ENCODE measurements at regions not wholly inside any gene's neighbourhood (a gene's known extent, or its start where the extent isn't known, plus 50 kb on each side); places are given as distances from the start of the nearest gene placed in this dataset.

DNA sequence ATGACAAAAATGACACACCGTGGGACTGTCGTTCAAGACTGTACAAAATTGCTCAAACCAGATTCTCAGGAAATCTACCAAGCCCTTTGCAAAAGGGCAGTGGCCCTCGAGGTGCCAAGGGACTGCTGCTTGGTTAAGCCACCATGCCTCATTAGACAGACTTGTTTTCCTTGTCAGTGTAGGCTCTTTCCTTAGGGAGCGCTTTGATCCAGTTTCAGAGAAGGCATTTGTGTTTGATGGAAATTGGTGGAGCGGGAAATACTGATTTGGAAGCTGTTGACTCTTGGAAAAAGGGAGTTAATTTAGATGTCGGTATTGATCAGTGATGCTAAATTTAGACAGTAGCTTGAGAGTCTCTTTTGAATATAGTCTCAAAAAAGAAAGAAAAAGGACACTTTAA is 304.3 kb upstream of the UMPS start:
- no peak overlapping the region for H3K4me2 ChIP-seq (ENCODE audit: low read depth, low read length)
- DNase-seq (ENCODE audit: low spot score), result no peak
- H3K79me2 ChIP-seq (ENCODE audit: insufficient read depth, low read length), result no peaks in the 10 kb centered on the region
- no peaks in the 10 kb centered on the region for H4K20me1 ChIP-seq (ENCODE audit: insufficient read depth, low read length)
- in situ Hi-C loops (cut with HindIII; ENCODE audit: extremely low pct_ligation_motif_present, low pct_unique_long_range_greater_than_20kb), result no loop called here
- peaks cover 0 to 4% of the 10 kb centered on the region in 2 experiments; a peak in 2 of 5 replicates for H3K27me3 ChIP-seq (ENCODE audit: control insufficient read depth in 1 of 2, insufficient read depth in 2 of 2, low read length in 2 of 2)
- no peaks in the 10 kb centered on the region for H3K9me3 ChIP-seq (ENCODE audit: low read length)
- ATAC-seq, result no peak
- ChIA-PET CTCF (ENCODE audit: low intra/inter-chr PET ratio, low total read pairs) (no interaction called here), POLR2A (no interaction called here)
- no peak overlapping the region for H3K4me3 ChIP-seq (replicated peaks in 1 of 3; ENCODE audit: insufficient read depth in 1 of 3, low read depth in 2 of 3, low read length in 3 of 3)
- BruUV-seq (replicated peaks), result no TSS peak
- no peak overlapping the region for H3K9ac ChIP-seq (ENCODE audit: insufficient read depth, low read depth, low read length)
- no peak overlapping the region for H3K27ac ChIP-seq (ENCODE audit: extremely low read length, insufficient read depth, low read length)
- H3K4me1 ChIP-seq (ENCODE audit: insufficient read depth, low read length), result no peaks in the 10 kb centered on the region
- WGBS (ENCODE audit: low lambda C conversion rate), result 7% methylated on average over 6 of the region's 6 CpGs
- TF ChIP-seq TCF7 (IDR thresholded peaks at IDR 0.05; ENCODE audit: low read depth) (no peak), ZBTB20 (CRISPR knock-in tag; IDR thresholded peaks at IDR 0.05; ENCODE audit: borderline replicate concordance, low read depth) (no peak), SNAI1 (CRISPR knock-in tag; IDR thresholded peaks at IDR 0.05; ENCODE audit: borderline replicate concordance) (no peak), MAFK (conservative IDR thresholded peaks at IDR 0.05 in 1 of 2, IDR thresholded peaks at IDR 0.05 in 1 of 2; ENCODE audit: low read length in 2 of 2) (no peak), SSRP1 (CRISPR knock-in tag; IDR thresholded peaks at IDR 0.05) (no peak), NFYB (CRISPR knock-in tag; IDR thresholded peaks at IDR 0.05) (no peak), ZNF451 (CRISPR knock-in tag; IDR thresholded peaks at IDR 0.05) (no peak), SP1 (IDR thresholded peaks at IDR 0.05) (no peak), SP1 (CRISPR knock-in tag; IDR thresholded peaks at IDR 0.05) (no peak), CBX5 (CRISPR knock-in tag; IDR thresholded peaks at IDR 0.05; ENCODE audit: borderline replicate concordance) (no peak), RNF219 (CRISPR knock-in tag; IDR thresholded peaks at IDR 0.05) (no peak), ZBTB39 (CRISPR knock-in tag; IDR thresholded peaks at IDR 0.05) (no peak), NCOA5 (CRISPR knock-in tag; IDR thresholded peaks at IDR 0.05) (no peak), PAX8 (CRISPR knock-in tag; IDR thresholded peaks at IDR 0.05; ENCODE audit: borderline replicate concordance) (no peak), ISX (CRISPR knock-in tag; conservative IDR thresholded peaks at IDR 0.05) (no peak)
- no peak for FAIRE-seq
- no peaks in the 10 kb centered on the region for H3K36me3 ChIP-seq (replicated peaks in 1 of 2; ENCODE audit: control insufficient read depth in 1 of 2, insufficient read depth in 2 of 2, low read length in 2 of 2)
- intact Hi-C loops (cut with micrococcal nuclease; ENCODE audit: unreplicated experiment), result no loop called here
- no peak overlapping the region for H2AFZ ChIP-seq (ENCODE audit: low read length)

Data from HepG2 (cell line).